SK-N-SH treated with all-trans-retinoic acid at 6 μM for 48 hours (cell line): ENCODE measurements at regions not wholly inside any gene's neighbourhood (a gene's known extent, or its start where the extent isn't known, plus 50 kb on each side); places are given as distances from the start of the nearest gene placed in this dataset.
"Not testable (repeated sequence)": the region's sequence is repeated elsewhere in the genome, so short reads cannot be mapped to it uniquely, and the experiment has no call there.

ENCODE experiments used
- ATAC-seq: fragments of 200-7000 bp; cut with Tn5 transposase; 3 replicates; pipeline ENCODE4 v1.9.1; 2020; ENCODE audit warnings: mild to moderate bottlenecking, moderate library complexity
- ARNTL ChIP-seq: fragments of 450-650 bp; formaldehyde crosslinking; IDR thresholded peaks from 2 replicates; pipeline ENCODE4 v1.5.0; 2020; ENCODE audit warnings: low read depth, mild to moderate bottlenecking, moderate library complexity, borderline replicate concordance
- BACH2 ChIP-seq: fragments of 250-450 bp; sonication (Bioruptor Pico); IDR thresholded peaks from 2 replicates; pipeline ENCODE4 v1.9.0; 2021; ENCODE audit warnings: mild to moderate bottlenecking, borderline replicate concordance
- CREB5 ChIP-seq: fragments of 250-450 bp; sonication (Bioruptor Pico); IDR thresholded peaks from 2 replicates; pipeline ENCODE4 v1.5.1; 2020; ENCODE audit warnings: low read depth, mild to moderate bottlenecking, moderate library complexity
- CSDC2 ChIP-seq: fragments of 250-450 bp; sonication (Bioruptor Pico); IDR thresholded peaks from 2 replicates; pipeline ENCODE4 v1.5.0; 2020; ENCODE audit warnings: mild to moderate bottlenecking, moderate library complexity
- CSRNP3 ChIP-seq: fragments of 250-450 bp; sonication (Bioruptor Pico); IDR thresholded peaks from 2 replicates; pipeline ENCODE4 v1.5.1; 2021; ENCODE audit warnings: mild to moderate bottlenecking, moderate library complexity
- GLIS3 ChIP-seq: fragments of 250-450 bp; sonication (Bioruptor Pico); IDR thresholded peaks from 2 replicates; pipeline ENCODE4 v1.5.0; 2020; ENCODE audit warnings: mild to moderate bottlenecking, moderate library complexity
- ISL1 ChIP-seq: fragments of 250-450 bp; sonication (Bioruptor Pico); IDR thresholded peaks from 2 replicates; pipeline ENCODE4 v2.1.2; 2022; ENCODE audit warnings: mild to moderate bottlenecking, moderate library complexity
- OSR1 ChIP-seq: fragments of 250-450 bp; sonication (Bioruptor Pico); IDR thresholded peaks from 2 replicates; pipeline ENCODE4 v1.8.0; 2022; ENCODE audit warnings: moderate library complexity, mild to moderate bottlenecking, inconsistent platforms
- PATZ1 ChIP-seq: fragments of 250-450 bp; sonication (Bioruptor Pico); IDR thresholded peaks from 2 replicates; pipeline ENCODE4 v1.8.0; 2020; ENCODE audit warnings: mild to moderate bottlenecking, moderate library complexity, borderline replicate concordance
- POU6F1 ChIP-seq: fragments of 250-450 bp; sonication (Bioruptor Pico); IDR thresholded peaks from 2 replicates; pipeline ENCODE4 v1.8.0; 2021; ENCODE audit warnings: low read depth, mild to moderate bottlenecking, moderate library complexity, borderline replicate concordance
- PPARA ChIP-seq: fragments of 250-450 bp; sonication (Bioruptor Pico); IDR thresholded peaks from 2 replicates; pipeline ENCODE4 v1.5.0; 2020; ENCODE audit warnings: mild to moderate bottlenecking, borderline replicate concordance
- RARB ChIP-seq: fragments of 250-450 bp; sonication (Bioruptor Pico); IDR thresholded peaks from 2 replicates; pipeline ENCODE4 v1.8.0; 2021; ENCODE audit warnings: mild to moderate bottlenecking, moderate library complexity
- SNAI2 ChIP-seq: fragments of 250-450 bp; sonication (Bioruptor Pico); IDR thresholded peaks from 2 replicates; pipeline ENCODE4 v1.5.0; 2020; ENCODE audit warnings: mild to moderate bottlenecking, moderate library complexity
- TCF4 ChIP-seq: fragments of 250-450 bp; sonication (Bioruptor Pico); IDR thresholded peaks from 2 replicates; pipeline ENCODE4 v1.8.0; 2021; ENCODE audit warnings: mild to moderate bottlenecking, moderate library complexity, borderline replicate concordance
- TSHZ2 ChIP-seq: fragments of 250-450 bp; sonication (Bioruptor Pico); IDR thresholded peaks from 2 replicates; pipeline ENCODE4 v1.5.0; 2020; ENCODE audit warnings: mild to moderate bottlenecking, moderate library complexity
- ZC3H10 ChIP-seq: fragments of 250-450 bp; sonication (Bioruptor Pico); IDR thresholded peaks from 2 replicates; pipeline ENCODE4 v1.5.1; 2021; ENCODE audit warnings: mild to moderate bottlenecking, moderate library complexity
- ZFP3 ChIP-seq: fragments of 250-450 bp; sonication (Bioruptor Pico); IDR thresholded peaks from 2 replicates; pipeline ENCODE4 v1.5.0; 2020; ENCODE audit warnings: mild to moderate bottlenecking, moderate library complexity
- ZFP30 ChIP-seq: fragments of 450-650 bp; formaldehyde crosslinking; IDR thresholded peaks from 2 replicates; pipeline ENCODE4 v1.5.0; 2022; ENCODE audit warnings: mild to moderate bottlenecking, moderate library complexity
- ZNF565 ChIP-seq: fragments of 450-650 bp; formaldehyde crosslinking; conservative IDR thresholded peaks from 2 replicates; pipeline ENCODE4 v1.5.0; 2020; ENCODE audit warnings: low read depth, mild to moderate bottlenecking, moderate library complexity
- ZNF70 ChIP-seq: fragments of 450-650 bp; formaldehyde crosslinking; IDR thresholded peaks from 2 replicates; pipeline ENCODE4 v1.5.0; 2020; ENCODE audit warnings: mild to moderate bottlenecking, moderate library complexity
- ZNF8 ChIP-seq: fragments of 450-650 bp; formaldehyde crosslinking; IDR thresholded peaks from 2 replicates; pipeline ENCODE4 v1.5.0; 2020; ENCODE audit warnings: mild to moderate bottlenecking, moderate library complexity

- TF ChIP-seq SNAI2 (CRISPR knock-in tag), result no peak
- TF ChIP-seq ARNTL, result no peak
- no peak for TF ChIP-seq RARB
- ATAC-seq, result no peak
These were observed 303.4 kb upstream of the SGCG start for GRCh38 chr13:22877421-22877820.

- ATAC-seq, result no peak
These were observed 299.7 kb upstream of the SGCG start for GRCh38 chr13:22880741-22881720.

GRCh38 chr13:22881721-22882608 lies 298.8 kb upstream of the SGCG start:
- ATAC-seq, result not testable (repeated sequence)

More at GRCh38 chr13:22880741-22881720, 299.7 kb upstream of the SGCG start:
- no peak for TF ChIP-seq OSR1 (CRISPR knock-in tag)
- no peak for TF ChIP-seq CSDC2
- TF ChIP-seq ZNF70 (CRISPR knock-in tag), result no peak
- no peak for TF ChIP-seq SNAI2 (CRISPR knock-in tag)
- TF ChIP-seq BACH2 (CRISPR knock-in tag), result no peak
- no peak for TF ChIP-seq CREB5 (CRISPR knock-in tag)

- no peak for ATAC-seq
- TF ChIP-seq SNAI2 (CRISPR knock-in tag) (no peak), TSHZ2 (no peak), BACH2 (CRISPR knock-in tag) (no peak), TCF4 (CRISPR knock-in tag) (no peak), PATZ1 (CRISPR knock-in tag) (no peak), CSDC2 (no peak), ZNF70 (CRISPR knock-in tag) (no peak), ZFP30 (no peak), ZFP3 (CRISPR knock-in tag) (no peak), RARB (no peak), POU6F1 (CRISPR knock-in tag) (no peak), GLIS3 (CRISPR knock-in tag) (no peak), OSR1 (CRISPR knock-in tag) (no peak), ZNF8 (no peak), ZC3H10 (CRISPR knock-in tag) (no peak), ZNF565 (no peak), PPARA (CRISPR knock-in tag) (no peak), CREB5 (CRISPR knock-in tag) (no peak), CSRNP3 (CRISPR knock-in tag) (no peak), ISL1 (CRISPR knock-in tag) (no peak)
These were observed 297.4 kb upstream of the SGCG start for GRCh38 chr13:22883262-22883840.
